Activated naive CD4-positive, alpha-beta T cell treated with anti-CD3 and anti-CD28 coated beads, Interleukin-2, amount 50 U/mL, for 24 hours (primary cell): ENCODE measurements at regions not wholly inside any gene's neighbourhood (a gene's known extent, or its start where the extent isn't known, plus 50 kb on each side); places are given as distances from the start of the nearest gene placed in this dataset.

ENCODE experiments used
- H3K27ac Mint-ChIP-seq: one replicate; pipeline ENCODE4 v1.8.0; 2021; ENCODE audit warnings: mild to moderate bottlenecking, mixed read lengths
- H3K27me3 Mint-ChIP-seq: one replicate; pipeline ENCODE4 v1.8.0; 2021; ENCODE audit warnings: mixed read lengths
- H3K36me3 Mint-ChIP-seq: one replicate; pipeline ENCODE4 v1.8.0; 2021; ENCODE audit warnings: mixed read lengths
- H3K4me1 Mint-ChIP-seq: one replicate; pipeline ENCODE4 v1.8.0; 2021; ENCODE audit warnings: mixed read lengths
- H3K4me3 Mint-ChIP-seq: one replicate; pipeline ENCODE4 v1.8.0; 2021; ENCODE audit warnings: mild to moderate bottlenecking, mixed read lengths
- H3K9me3 Mint-ChIP-seq: one replicate; pipeline ENCODE4 v1.8.0; 2021; ENCODE audit warnings: mixed read lengths

DNA sequence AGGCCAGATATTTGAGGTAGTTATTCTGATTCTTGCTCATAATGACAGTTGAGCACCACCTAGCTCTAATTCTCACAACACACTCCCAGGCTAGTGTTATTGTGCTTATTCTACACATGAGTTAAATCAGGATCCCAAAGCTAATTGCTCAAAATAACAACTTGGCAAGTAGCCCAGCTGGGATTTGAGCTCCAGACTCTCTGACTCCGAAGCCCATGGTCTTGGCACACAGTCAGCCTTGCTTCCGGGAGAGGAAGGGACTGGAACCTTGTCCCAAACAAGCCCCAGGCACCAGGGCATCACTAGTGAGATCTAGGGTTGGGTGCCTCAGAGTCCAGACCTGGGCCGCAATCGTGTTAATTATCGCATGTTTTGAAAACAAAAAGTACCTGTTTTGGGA, 101.4 kb downstream of the GPAM start:
- H3K27ac Mint-ChIP-seq = no peak overlapping the region
- H3K9me3 Mint-ChIP-seq = no peaks in the 10 kb centered on the region
- H3K4me1 Mint-ChIP-seq = no peaks in the 10 kb centered on the region
- H3K36me3 Mint-ChIP-seq = no peaks in the 10 kb centered on the region
- no peak overlapping the region for H3K4me3 Mint-ChIP-seq
- H3K27me3 Mint-ChIP-seq = peaks cover 8% of the 10 kb centered on the region

GRCh38 chr10:112083472-112083871, 100.1 kb downstream of the GPAM start:
- H3K27ac Mint-ChIP-seq = no peak overlapping the region
- no peaks in the 10 kb centered on the region for H3K9me3 Mint-ChIP-seq
- H3K4me1 Mint-ChIP-seq = no peaks in the 10 kb centered on the region
- H3K36me3 Mint-ChIP-seq = no peaks in the 10 kb centered on the region
- no peak overlapping the region for H3K4me3 Mint-ChIP-seq
- peaks cover 8% of the 10 kb centered on the region for H3K27me3 Mint-ChIP-seq

DNA sequence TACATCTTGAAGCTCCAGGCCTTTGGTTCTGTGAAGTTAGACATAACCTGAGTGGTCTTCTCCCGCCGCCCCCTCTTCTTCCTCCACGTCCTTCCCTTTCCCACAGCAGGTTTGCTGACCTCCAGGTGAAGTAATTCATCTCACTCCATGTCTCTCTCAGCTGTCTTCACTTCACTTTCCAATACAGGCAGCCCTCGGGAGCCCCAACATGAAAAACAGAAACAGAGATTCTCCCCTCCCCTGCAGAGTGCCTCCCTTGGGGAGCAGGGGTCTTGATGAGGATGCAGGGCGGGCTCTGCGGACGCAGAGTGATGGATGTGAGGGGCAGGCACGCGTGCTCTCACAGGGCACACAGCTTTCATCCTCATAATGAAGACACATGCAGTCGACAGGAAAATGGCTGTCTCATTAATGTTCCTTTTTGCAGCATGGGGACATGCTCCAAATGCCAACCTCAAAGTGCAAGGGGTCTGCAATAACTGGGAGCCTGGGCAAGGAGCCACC, 95.6 kb downstream of the GPAM start:
- H3K4me3 Mint-ChIP-seq = no peak overlapping the region
- H3K36me3 Mint-ChIP-seq = no peaks in the 10 kb centered on the region
- no peak overlapping the region for H3K27ac Mint-ChIP-seq
- no peaks in the 10 kb centered on the region for H3K4me1 Mint-ChIP-seq
- peaks cover 14% of the 10 kb centered on the region for H3K27me3 Mint-ChIP-seq
- no peaks in the 10 kb centered on the region for H3K9me3 Mint-ChIP-seq

DNA sequence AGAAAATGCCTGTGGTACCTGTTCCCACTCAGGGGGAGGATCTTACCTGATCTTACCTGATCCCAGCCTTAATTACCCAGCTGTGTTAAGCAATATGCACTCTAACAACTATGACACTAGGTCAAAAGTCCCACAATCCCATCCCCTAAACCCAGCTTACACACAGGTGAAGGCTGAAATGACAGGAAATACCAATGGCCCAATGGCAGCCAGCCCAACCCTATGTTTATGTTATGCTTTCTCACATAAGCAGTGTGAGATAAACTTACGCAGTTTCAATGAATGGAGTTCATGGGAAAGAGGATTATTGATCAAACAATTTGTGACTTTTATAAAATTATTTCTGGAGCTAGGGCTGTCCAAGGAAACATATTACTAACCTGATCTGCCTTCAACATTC, 91.9 kb downstream of the GPAM start:
- Mint-ChIP-seq H3K27me3 (peaks cover 8% of the 10 kb centered on the region), H3K4me1 (no peaks in the 10 kb centered on the region), H3K9me3 (no peaks in the 10 kb centered on the region), H3K4me3 (no peak overlapping the region), H3K27ac (peak overlapping the region; percentile 12), H3K36me3 (no peaks in the 10 kb centered on the region)

DNA sequence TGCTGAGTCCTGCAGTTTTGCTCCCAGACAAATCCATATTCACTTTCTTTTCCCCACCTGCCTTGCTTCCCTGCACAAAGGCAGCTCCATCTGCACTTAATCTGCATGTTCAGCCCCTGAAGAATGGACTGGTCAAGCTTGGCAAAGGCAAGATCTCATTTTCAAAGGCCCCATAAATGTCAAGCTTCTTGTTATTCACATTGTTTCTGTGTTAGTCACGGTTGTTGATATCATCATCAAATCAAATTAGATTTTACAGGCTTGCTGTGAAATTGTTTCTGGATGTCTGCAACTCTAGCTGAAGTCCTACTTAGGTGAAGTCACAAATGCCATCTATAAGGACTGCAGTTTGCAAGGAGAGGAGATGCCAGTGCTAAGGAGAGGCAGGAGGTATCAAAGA, 91.0 kb downstream of the GPAM start:
- no peaks in the 10 kb centered on the region for H3K36me3 Mint-ChIP-seq
- H3K27ac Mint-ChIP-seq = no peak overlapping the region
- no peaks in the 10 kb centered on the region for H3K9me3 Mint-ChIP-seq
- H3K4me1 Mint-ChIP-seq = no peaks in the 10 kb centered on the region
- peaks cover 7% of the 10 kb centered on the region for H3K27me3 Mint-ChIP-seq
- no peak overlapping the region for H3K4me3 Mint-ChIP-seq

- Mint-ChIP-seq H3K9me3 (no peaks in the 10 kb centered on the region), H3K4me3 (no peak overlapping the region), H3K27me3 (peaks cover 11% of the 10 kb centered on the region), H3K36me3 (no peaks in the 10 kb centered on the region), H3K27ac (no peak overlapping the region), H3K4me1 (no peaks in the 10 kb centered on the region)
Measured at GRCh38 chr10:112094984-112095383, 88.6 kb downstream of the GPAM start.

- Mint-ChIP-seq H3K4me1 (no peaks in the 10 kb centered on the region), H3K4me3 (no peak overlapping the region), H3K27me3 (peaks cover 13% of the 10 kb centered on the region), H3K9me3 (no peaks in the 10 kb centered on the region), H3K27ac (no peak overlapping the region), H3K36me3 (no peaks in the 10 kb centered on the region)
Measured at GRCh38 chr10:112095731-112096130, 87.8 kb downstream of the GPAM start.

GRCh38 chr10:112098682-112099081, 84.9 kb downstream of the GPAM start:
- Mint-ChIP-seq H3K36me3 (no peaks in the 10 kb centered on the region), H3K9me3 (no peaks in the 10 kb centered on the region), H3K27me3 (peaks cover 21% of the 10 kb centered on the region), H3K27ac (no peak overlapping the region), H3K4me1 (no peaks in the 10 kb centered on the region), H3K4me3 (no peak overlapping the region)
